ENCODE measurements at regions not wholly inside any gene's neighbourhood (a gene's known extent, or its start where the extent isn't known, plus 50 kb on each side); places are given as distances from the start of the nearest gene placed in this dataset.
"Not testable (repeated sequence)": the region's sequence is repeated elsewhere in the genome, so short reads cannot be mapped to it uniquely, and the experiment has no call there.

DNA sequence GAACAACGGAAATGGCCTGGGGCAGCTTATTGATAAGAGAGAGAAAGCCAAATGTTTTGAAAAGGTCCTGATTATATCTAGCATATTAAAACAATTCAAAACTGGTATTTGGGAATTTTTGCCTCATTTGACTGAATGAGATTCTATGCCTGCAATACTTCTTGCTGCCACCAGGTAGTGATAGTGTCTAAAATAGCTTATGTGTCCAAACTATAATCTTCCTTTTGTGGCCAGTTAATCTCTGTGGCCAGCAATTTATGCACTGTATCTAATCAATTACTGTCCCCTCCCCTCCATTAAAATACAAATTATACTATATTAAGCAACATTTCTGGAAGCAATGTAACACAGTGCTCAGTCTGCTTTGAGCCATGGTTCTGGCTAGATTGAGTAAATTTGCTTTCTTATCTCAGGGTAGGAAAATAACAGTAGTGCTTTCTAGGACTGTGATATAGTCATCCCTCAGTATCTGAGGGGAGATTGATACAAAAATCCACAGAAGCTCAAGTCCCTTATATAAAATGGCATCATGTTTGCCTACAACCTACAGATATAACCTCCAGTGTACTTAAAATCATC is 91.8 kb downstream of the FOXD2 start:
- TF ChIP-seq JUND (IDR thresholded peaks at IDR 0.05; ENCODE audit: low read depth): no peak
- DNase-seq (ENCODE audit: low read depth in 1 of 2, low spot score in 1 of 2): no peak
- in situ Hi-C loops (cut with HindIII; ENCODE audit: low pct_unique_long_range_greater_than_20kb, low sequenced_read_pairs): no loop called here

DNA sequence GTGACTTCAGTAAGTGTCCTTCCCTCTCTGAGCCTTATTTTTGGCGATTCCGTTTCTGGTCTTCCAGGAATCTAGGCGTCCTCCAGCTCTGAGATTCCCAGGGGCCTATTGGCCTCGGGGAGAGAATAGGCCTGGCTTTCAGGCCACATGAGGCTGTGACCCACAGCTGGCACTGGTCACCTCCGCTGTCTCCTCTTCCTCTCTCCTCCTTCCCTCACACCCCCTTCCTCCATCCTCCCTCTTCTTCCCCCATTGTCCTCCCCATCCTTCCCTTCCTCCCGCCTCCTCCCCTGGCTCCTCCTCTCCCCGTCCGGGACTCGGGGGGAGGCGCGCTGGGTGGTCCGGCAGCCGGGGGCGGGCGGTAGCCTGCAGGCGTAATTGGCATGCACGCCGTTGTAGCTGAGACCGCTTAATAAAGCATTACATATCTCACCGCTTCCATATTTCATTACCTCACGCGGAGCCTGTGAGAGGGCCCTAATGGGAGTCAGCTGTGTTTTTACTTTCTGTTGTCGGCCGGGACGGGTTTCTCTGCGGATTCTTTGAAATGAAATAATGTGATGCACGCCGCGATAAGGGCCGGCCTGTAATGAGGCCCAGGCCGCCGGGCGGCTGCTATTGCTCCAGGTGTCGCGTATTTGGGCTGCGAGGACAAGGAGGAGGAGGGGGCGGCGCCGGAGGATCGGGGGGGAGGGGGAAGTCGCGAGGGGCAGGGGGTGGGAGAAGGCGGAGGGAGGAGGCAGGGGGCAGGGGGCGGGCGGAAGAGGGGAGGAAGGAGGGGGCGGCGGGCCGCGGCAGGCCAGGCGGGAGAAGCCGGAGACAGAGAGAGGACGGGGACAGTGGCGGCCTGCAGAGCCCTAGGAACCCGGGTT is 95.3 kb downstream of the FOXD2 start:
- in situ Hi-C loops (cut with HindIII; ENCODE audit: low pct_unique_long_range_greater_than_20kb, low sequenced_read_pairs): no loop called here
- no peak for DNase-seq (ENCODE audit: low read depth in 1 of 2, low spot score in 1 of 2)
- no peak for TF ChIP-seq JUND (IDR thresholded peaks at IDR 0.05; ENCODE audit: low read depth)

DNA sequence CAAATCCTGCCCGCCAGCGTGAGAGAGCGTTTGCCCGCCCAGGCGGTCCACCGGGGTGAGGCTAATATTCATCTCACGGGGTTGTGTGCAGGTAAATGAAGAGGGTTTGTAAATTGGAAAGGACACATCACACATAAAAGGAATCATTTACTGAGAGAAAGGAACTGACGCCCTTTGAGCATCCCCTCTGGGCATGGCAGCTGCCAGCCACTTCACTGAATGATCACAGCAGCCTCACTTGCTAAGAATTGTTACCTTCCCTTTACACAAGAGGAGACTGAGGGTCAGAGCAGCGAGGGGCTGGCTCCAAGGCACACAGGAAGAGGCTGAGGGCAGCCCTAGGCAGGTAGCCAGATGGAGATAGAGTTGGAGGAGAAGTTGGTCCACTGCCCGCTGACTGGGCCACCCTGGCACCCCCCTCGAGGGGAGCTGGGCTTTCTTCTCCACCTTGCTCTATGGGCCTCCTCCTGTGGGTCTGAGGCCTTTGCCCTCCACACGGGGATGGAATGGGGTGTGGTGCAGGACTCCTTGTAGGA is 96.0 kb downstream of the FOXD2 start:
- no peak for DNase-seq (ENCODE audit: low read depth in 1 of 2, low spot score in 1 of 2)
- in situ Hi-C loops (cut with HindIII; ENCODE audit: low pct_unique_long_range_greater_than_20kb, low sequenced_read_pairs): no loop called here

DNA sequence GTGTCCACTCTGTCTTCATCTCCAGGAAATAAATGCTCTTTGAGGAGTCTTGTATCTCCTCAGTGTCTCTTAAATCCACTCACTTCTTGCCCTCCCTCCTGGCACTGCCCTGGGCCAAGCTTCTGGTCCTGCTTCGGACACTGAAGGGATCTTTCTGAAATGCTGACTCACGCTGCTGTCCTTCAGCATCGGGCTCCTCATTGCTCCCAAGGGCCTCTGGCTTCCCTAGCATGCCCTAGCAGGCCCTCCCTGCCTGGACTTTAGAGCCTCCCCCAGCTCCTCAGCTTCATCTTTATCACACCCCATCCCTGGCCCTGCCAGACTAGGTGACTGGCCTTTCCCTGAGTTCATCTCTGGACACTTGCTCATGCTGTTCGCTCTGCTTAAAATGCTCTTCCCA is 96.6 kb downstream of the FOXD2 start:
- TF ChIP-seq JUND (IDR thresholded peaks at IDR 0.05; ENCODE audit: low read depth): no peak
- DNase-seq (ENCODE audit: low read depth in 1 of 2, low spot score in 1 of 2): no peak
- in situ Hi-C loops (cut with HindIII; ENCODE audit: low pct_unique_long_range_greater_than_20kb, low sequenced_read_pairs): no loop called here

More for the DNA sequence above, 96.0 kb downstream of the FOXD2 start:
- no peak for TF ChIP-seq JUND (IDR thresholded peaks at IDR 0.05; ENCODE audit: low read depth)

DNA sequence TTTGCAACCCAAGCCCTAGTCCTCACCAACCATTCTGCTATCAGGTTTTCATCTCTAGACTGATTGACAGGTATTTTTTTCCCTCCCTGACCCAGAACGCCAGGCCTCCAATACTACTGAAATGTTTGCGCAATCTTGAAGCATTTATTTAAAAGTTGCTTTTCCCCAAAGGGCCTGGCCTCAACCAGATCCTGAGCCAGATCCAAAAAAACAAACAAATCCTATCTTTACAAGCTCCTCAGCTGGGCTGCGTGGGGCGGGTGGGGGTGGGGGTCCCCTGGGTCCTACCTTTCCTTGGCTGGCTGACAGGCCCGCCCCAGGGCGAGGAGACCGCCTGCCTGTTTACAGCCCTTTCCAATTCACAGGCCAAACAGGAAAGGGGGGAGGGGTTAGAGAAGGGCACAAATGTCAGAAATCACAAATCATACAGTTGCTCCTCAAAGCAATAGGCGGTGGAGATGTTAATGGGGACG is 98.8 kb downstream of the FOXD2 start:
- peak in 1 of 2 experiments; percentile 28 for DNase-seq (ENCODE audit: low read depth in 1 of 2, low spot score in 1 of 2)
- in situ Hi-C loops (cut with HindIII; ENCODE audit: low pct_unique_long_range_greater_than_20kb, low sequenced_read_pairs): no loop called here
- no peak for TF ChIP-seq JUND (IDR thresholded peaks at IDR 0.05; ENCODE audit: low read depth)

DNA sequence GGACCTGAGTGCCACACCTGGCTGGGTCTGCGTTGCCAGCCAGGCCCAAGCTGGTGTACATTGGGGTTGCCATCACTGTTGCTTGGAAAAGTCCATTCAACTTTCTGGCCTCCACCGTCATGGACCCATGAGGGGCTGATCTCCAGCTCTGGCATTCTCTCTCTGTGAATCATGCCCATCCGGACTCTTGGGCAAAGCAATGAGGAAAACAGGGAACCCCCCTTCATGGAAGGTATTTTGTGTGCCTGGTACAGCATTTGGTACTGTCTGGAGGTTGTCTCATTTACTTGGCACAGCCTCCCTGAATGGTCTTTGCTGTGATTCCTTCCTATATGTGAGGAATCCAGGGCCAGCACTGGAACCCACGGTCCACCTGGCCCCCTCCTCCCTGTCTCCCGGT is 99.4 kb downstream of the FOXD2 start:
- no peak for TF ChIP-seq JUND (IDR thresholded peaks at IDR 0.05; ENCODE audit: low read depth)
- in situ Hi-C loops (cut with HindIII; ENCODE audit: low pct_unique_long_range_greater_than_20kb, low sequenced_read_pairs): no loop called here
- DNase-seq (ENCODE audit: low read depth in 1 of 2, low spot score in 1 of 2): no peak

DNA sequence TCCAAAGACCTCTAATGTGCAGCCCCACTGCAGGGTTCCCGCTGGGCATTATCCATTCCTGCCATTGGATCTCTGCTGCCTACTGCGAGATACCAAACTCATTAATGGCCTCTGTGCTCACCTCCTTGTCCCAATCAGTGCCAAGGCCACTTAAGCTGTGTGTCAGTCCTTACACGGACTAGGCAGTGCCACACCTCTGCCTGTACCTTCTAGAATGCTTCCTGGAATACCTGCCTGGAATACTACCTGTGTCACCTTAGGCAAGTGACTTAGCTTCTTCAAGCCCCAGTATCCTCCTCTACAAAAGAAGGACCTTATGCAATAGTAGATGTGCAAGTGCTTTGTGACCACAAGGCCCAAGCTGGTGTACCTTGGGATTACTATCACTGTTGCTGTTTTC is 100.1 kb downstream of the FOXD2 start:
- TF ChIP-seq JUND (IDR thresholded peaks at IDR 0.05; ENCODE audit: low read depth): no peak
- in situ Hi-C loops (cut with HindIII; ENCODE audit: low pct_unique_long_range_greater_than_20kb, low sequenced_read_pairs): no loop called here

DNA sequence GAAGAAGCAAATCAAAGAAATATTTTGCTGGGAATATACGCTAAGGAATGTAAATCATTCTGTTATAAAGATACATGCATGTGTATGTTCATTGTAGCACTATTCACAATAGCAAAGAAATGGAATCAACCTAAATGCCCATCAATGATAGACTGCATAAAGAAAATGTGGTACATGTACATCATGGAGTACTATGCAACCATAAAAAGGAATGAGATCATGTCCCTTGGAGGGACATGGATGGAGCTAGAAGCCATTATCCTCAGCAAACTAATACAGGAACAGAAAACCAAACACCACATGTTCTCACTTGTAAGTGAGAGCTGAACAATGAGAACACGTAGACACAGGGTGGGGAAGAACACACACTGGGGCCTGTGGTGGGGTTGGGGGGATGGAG is 100.7 kb downstream of the FOXD2 start:
- DNase-seq (ENCODE audit: low read depth in 1 of 2, low spot score in 1 of 2); in situ Hi-C loops (cut with HindIII; ENCODE audit: low pct_unique_long_range_greater_than_20kb, low sequenced_read_pairs): not testable (repeated sequence)

More for the DNA sequence above, 100.1 kb downstream of the FOXD2 start:
- no peak for DNase-seq (ENCODE audit: low read depth in 1 of 2, low spot score in 1 of 2)

DNA sequence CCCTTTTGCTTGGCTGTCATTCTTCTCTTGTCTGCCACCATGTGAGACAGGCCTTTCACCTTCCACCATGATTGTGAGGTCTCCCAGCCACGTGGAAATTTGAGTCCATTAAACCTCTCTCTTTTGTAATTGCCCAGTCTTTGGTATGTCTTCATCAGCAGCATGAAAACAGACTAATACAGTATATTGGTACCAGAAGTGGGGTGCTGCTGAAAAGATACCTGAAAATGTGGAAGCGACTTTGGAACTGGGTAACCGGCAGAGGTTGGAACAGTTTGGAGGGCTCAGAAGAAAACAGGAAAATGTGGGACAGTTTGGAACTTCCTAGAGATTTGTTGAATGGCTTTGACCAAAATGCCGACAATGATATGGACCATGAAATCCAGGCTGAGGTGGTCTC is 103.9 kb downstream of the FOXD2 start:
- in situ Hi-C loops (cut with HindIII; ENCODE audit: low pct_unique_long_range_greater_than_20kb, low sequenced_read_pairs); DNase-seq (ENCODE audit: low read depth in 1 of 2, low spot score in 1 of 2): not testable (repeated sequence)

DNA sequence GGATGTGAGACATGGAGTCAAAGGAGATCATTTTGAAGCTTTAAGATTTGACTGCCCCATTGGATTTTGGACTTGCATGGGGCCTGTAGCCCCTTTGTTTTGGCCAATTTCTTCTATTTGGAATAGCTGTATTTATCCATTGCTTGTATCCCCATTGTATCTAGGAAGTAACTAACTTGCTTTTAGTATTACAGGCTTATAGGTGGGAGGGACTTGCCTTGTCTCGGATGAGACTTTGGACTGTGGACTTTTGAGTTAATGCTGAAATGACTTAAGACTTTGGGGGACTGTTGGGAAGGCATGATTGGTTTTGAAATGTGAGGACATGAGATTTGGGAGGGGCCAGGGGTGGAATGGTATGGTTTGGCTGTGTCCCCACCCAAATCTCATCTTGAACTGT is 105.2 kb downstream of the FOXD2 start:
- DNase-seq (ENCODE audit: low read depth in 1 of 2, low spot score in 1 of 2); in situ Hi-C loops (cut with HindIII; ENCODE audit: low pct_unique_long_range_greater_than_20kb, low sequenced_read_pairs): not testable (repeated sequence)

DNA sequence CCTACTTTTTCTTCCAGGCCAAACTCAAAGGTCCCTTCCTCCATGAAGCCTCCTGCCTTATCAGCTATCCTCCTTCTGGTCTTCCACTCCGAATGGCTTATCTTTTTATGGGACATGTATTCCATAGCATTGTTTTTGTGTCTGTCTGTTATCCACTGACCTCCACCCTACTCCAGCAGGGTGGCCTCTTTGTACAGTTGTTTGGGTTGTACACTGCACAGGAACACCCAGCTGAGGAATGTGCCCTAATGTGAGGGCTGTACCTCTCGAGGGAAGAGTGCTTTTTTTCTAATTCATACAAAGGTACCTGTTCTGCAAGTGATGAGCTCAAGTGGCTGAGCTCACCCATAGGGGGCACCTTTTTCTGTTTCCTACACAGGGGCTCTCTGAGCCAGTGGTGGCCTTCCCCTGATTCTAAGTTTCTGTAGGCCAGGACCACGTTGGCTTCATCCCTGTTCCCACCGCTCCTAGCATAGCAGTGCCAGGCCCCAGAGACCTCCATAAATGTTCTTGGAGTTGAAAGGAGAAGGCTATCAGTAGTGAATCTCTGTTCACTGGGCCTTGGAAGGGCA is 108.2 kb downstream of the FOXD2 start:
- DNase-seq (ENCODE audit: low read depth in 1 of 2, low spot score in 1 of 2): no peak
- TF ChIP-seq JUND (IDR thresholded peaks at IDR 0.05; ENCODE audit: low read depth): no peak
- in situ Hi-C loops (cut with HindIII; ENCODE audit: low pct_unique_long_range_greater_than_20kb, low sequenced_read_pairs): no loop called here

DNA sequence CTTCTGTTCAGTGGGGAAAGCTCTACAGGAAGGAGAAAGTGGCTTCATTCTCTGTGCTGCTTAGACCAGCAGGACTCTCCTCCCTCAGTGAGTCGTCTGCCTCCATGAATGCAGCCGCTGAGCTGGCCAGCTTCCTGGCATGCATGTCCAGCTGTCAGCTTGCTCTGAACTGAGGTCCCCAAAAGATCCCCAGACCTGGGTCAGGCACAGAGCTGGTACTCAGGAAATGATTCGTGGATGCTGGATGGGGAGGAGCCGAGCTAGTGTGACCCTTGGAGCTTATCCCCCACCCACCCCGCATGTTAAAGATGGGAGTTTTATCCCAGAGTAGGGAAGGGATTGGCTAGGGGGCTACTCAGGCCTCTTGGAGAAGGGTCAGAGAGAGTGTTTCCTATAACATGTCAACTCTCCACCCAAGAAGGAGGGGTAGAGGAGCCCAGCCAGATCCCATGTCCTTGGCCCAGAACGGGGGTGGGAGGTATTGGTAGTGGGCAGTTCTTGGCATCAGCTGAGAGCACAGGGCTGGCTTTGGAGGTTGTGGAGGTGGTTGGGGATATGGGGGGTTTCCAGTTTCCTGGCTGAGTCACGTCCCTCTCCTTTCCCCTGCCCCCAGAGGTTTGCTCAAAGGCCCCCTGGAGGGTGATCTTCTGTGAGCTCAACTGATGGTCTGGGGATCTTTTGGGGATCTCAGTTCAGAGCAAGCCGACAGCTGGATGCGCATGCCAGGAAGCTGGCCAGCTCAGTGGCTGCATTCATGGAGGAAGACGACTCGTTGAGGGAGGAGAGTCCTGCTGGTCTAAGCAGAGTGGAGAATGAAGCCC is 110.1 kb downstream of the FOXD2 start:
- DNase-seq (ENCODE audit: low read depth in 1 of 2, low spot score in 1 of 2): no peak
- in situ Hi-C loops (cut with HindIII; ENCODE audit: low pct_unique_long_range_greater_than_20kb, low sequenced_read_pairs): no loop called here
- no peak for TF ChIP-seq JUND (IDR thresholded peaks at IDR 0.05; ENCODE audit: low read depth)
